Transverse colon (tissue), 4 donors: ENCODE measurements at regions not wholly inside any gene's neighbourhood (a gene's known extent, or its start where the extent isn't known, plus 50 kb on each side); places are given as distances from the start of the nearest gene placed in this dataset.

ENCODE experiments used
- DNase-seq: peaks from one replicate; pipeline ENCODE4 v3.0.0-alpha.2; 2019
- H3K27ac ChIP-seq, 4 donors: fragments of 200-600 bp; sonication (generic); 2 replicates each; pipeline ENCODE4 v1.5.1; 2016 to 2018; ENCODE audit warnings: inconsistent platforms in 4 of 4
- H3K27me3 ChIP-seq: fragments of 200-600 bp; sonication (generic); 2 replicates; pipeline ENCODE4 v1.5.1; 2017; ENCODE audit warnings: inconsistent platforms
- H3K36me3 ChIP-seq, 4 donors: fragments of 200-600 bp; sonication (generic); 2 replicates each; pipeline ENCODE4 v1.5.1; 2017 to 2019; ENCODE audit warnings: inconsistent platforms in 4 of 4
- H3K4me1 ChIP-seq, 4 donors: fragments of 200-600 bp; sonication (generic); 2 replicates each; pipeline ENCODE4 v1.5.1; 2017 to 2020; ENCODE audit warnings: inconsistent platforms in 4 of 4
- H3K4me3 ChIP-seq, 4 donors: fragments of 200-600 bp; sonication (generic); 1 replicate in 1 of 4; 2 replicates in 3 of 4; pipeline versions ENCODE4 v1.5.1 to v1.6.1; 2017 to 2019; ENCODE audit warnings: inconsistent platforms in 4 of 4
- H3K9me3 ChIP-seq, 2 donors: fragments of 200-600 bp; sonication (generic); 2 replicates each; pipeline ENCODE4 v1.5.1; 2017 to 2019; ENCODE audit warnings: inconsistent platforms in 2 of 2
- EP300 ChIP-seq: sonication (generic); formaldehyde crosslinking; IDR thresholded peaks from one replicate; pipeline ENCODE4 v1.6.1; 2017; ENCODE audit warnings: antibody characterized with exemption, low read depth
- POLR2A ChIP-seq: fragments of 450-650 bp; IDR thresholded peaks from one replicate; pipeline ENCODE4 v1.6.1; 2016; ENCODE audit warnings: antibody characterized with exemption, mild to moderate bottlenecking, moderate library complexity
- POLR2AphosphoS5 ChIP-seq, 3 donors: sonication (generic); formaldehyde crosslinking; IDR thresholded peaks; one replicate each; pipeline ENCODE4 v1.6.1; 2016; ENCODE audit warnings: antibody characterized with exemption in 3 of 3
- WGBS, 2 donors: methylation state at CpG; one replicate each; pipeline ENCODE4 v1.1.5; 2018; ENCODE audit warnings: low coverage in 1 of 2; 5-methylcytosine and 5-hydroxymethylcytosine counted together
- in situ Hi-C, 4 donors: fragments of 200-750 bp; cut with MboI; loops; one replicate each; pipeline versions ENCODE4 v1.15.0 to v1.15.1; 2017; ENCODE audit warnings: low sequenced_read_pairs in 3 of 4, low pct_ligation_motif_present in 1 of 4, low pct_unique_long_range_greater_than_20kb in 1 of 4
- intact Hi-C: fragments of 100-400 bp; cut with DNase I; formaldehyde crosslinking; loops from one replicate; pipeline ENCODE4 v1.15.1; 2023; ENCODE audit warnings: low total_unique reads
- TF ChIP-seq, protein P1 (sequence below), 5 experiments: fragments of 200-600 bp in 3 of 5; fragments of 450-650 bp in 2 of 5; sonication (generic) in 3 of 5; IDR thresholded peaks; 1 replicate in 2 of 5; 2 replicates in 3 of 5; pipeline ENCODE4 v1.5.1; 2016 to 2017; ENCODE audit warnings: antibody characterized with exemption in 5 of 5, inconsistent platforms in 3 of 5, mild to moderate bottlenecking in 2 of 5, moderate library complexity in 1 of 5

- no peaks in the 10 kb centered on the region for H3K36me3 ChIP-seq
- H3K27ac ChIP-seq: peak overlapping the region; percentile 91 to 98 (median 96)
- intact Hi-C loops (no loop called here), in situ Hi-C loops (no loop called here)
- H3K9me3 ChIP-seq: no peaks in the 10 kb centered on the region
- TF ChIP-seq POLR2A (no peak), POLR2AphosphoS5 (IDR thresholded peaks at IDR 0.05) (no peak), EP300 (no peak)
- TF ChIP-seq, protein P1, sequence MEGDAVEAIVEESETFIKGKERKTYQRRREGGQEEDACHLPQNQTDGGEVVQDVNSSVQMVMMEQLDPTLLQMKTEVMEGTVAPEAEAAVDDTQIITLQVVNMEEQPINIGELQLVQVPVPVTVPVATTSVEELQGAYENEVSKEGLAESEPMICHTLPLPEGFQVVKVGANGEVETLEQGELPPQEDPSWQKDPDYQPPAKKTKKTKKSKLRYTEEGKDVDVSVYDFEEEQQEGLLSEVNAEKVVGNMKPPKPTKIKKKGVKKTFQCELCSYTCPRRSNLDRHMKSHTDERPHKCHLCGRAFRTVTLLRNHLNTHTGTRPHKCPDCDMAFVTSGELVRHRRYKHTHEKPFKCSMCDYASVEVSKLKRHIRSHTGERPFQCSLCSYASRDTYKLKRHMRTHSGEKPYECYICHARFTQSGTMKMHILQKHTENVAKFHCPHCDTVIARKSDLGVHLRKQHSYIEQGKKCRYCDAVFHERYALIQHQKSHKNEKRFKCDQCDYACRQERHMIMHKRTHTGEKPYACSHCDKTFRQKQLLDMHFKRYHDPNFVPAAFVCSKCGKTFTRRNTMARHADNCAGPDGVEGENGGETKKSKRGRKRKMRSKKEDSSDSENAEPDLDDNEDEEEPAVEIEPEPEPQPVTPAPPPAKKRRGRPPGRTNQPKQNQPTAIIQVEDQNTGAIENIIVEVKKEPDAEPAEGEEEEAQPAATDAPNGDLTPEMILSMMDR (IDR thresholded peaks at IDR 0.05): no peak
- WGBS, 2 donors: 71 to 77% methylated on average over 9 of the region's 9 CpGs
- peaks cover 8 to 34% (median 20%) of the 10 kb centered on the region in 4 donors for H3K4me1 ChIP-seq
- no peaks in the 10 kb centered on the region for H3K27me3 ChIP-seq
- no peak for DNase-seq
- H3K4me3 ChIP-seq: peak overlapping the region in 1 of 4 donors; percentile 61
Measured at GRCh38 chr3:11721479-11721878, 77.8 kb upstream of the VGLL4 start.

DNA sequence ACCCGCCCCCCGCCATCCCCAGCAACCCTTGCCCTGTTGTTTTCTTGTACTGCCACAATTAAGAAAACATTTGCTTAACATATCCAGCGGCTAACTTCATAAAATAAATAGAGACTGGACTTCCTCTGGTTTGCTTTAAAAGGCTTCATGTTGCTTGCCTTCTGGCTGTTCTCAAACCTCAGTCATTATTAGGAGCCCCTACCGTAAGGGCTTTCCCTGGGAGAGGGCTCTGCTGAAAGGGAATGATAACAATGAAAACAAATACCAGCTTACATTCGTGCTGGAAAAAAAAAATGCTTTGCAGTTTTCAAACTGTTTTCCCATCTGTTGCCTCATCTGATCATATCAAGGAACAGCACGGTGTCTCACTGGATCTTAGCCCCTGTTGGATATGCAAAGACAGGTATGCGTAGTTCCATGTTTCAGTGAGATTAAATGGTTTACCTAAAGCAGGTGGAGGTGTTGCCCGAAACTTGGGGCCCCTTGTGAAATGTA is 77.2 kb upstream of the VGLL4 start:
- Histone ChIP-seq H3K4me3 (peak overlapping the region; percentile 61 to 95 (median 76)), H3K27ac (peak overlapping the region; percentile 91 to 98 (median 96)), H3K27me3 (no peaks in the 10 kb centered on the region), H3K36me3 (no peaks in the 10 kb centered on the region), H3K4me1 (peaks cover 8 to 37% (median 20%) of the 10 kb centered on the region in 4 donors), H3K9me3 (no peaks in the 10 kb centered on the region)
- no peak for DNase-seq
- TF ChIP-seq, protein P1 (IDR thresholded peaks at IDR 0.05): no peak
- TF ChIP-seq EP300: no peak
- TF ChIP-seq POLR2A: no peak
- no peak for TF ChIP-seq POLR2AphosphoS5 (IDR thresholded peaks at IDR 0.05)
- in situ Hi-C loops: no loop called here
- WGBS, 2 donors: 6 to 28% methylated on average over 7 to 8 of the region's 8 CpGs
- intact Hi-C loops: no loop called here

GRCh38 chr3:11720304-11720898 is 76.7 kb upstream of the VGLL4 start:
- intact Hi-C loops: no loop called here

More at GRCh38 chr3:11720304-11720898, 76.7 kb upstream of the VGLL4 start:
- no peaks in the 10 kb centered on the region for H3K36me3 ChIP-seq
- peak; percentile 87 for DNase-seq
- peak overlapping the region; percentile 91 to 98 (median 96) for H3K27ac ChIP-seq
- H3K4me3 ChIP-seq: peak overlapping the region; percentile 61 to 95 (median 76)
- TF ChIP-seq, protein P1 (IDR thresholded peaks at IDR 0.05): peak in 1 of 5 experiments; percentile 28
- TF ChIP-seq POLR2AphosphoS5 (IDR thresholded peaks at IDR 0.05) (peak; percentile 83 to 91 (median 86)), EP300 (no peak), POLR2A (peak; percentile 91)
- WGBS, 2 donors: 0% methylated on average over 20 of the region's 51 CpGs; no CpG with 5 or more reads in 1 of the 2 donors
- H3K27me3 ChIP-seq: no peaks in the 10 kb centered on the region
- no peaks in the 10 kb centered on the region for H3K9me3 ChIP-seq
- H3K4me1 ChIP-seq: peaks cover 8 to 37% (median 20%) of the 10 kb centered on the region in 4 donors
- in situ Hi-C loops: no loop called here
